Right atrium auricular region (tissue), 2 donors: ENCODE measurements at regions not wholly inside any gene's neighbourhood (a gene's known extent, or its start where the extent isn't known, plus 50 kb on each side); places are given as distances from the start of the nearest gene placed in this dataset.

ENCODE experiments used
- DNase-seq: peaks from one replicate; pipeline ENCODE4 v3.0.0-alpha.2; 2019; ENCODE audit warnings: low spot score
- H3K27ac ChIP-seq, 2 donors: fragments of 200-600 bp; sonication (generic); 1 replicate in 1 of 2; 2 replicates in 1 of 2; pipeline ENCODE4 v1.5.1; 2016 to 2019
- H3K27me3 ChIP-seq, 2 donors: fragments of 200-600 bp; sonication (generic); one replicate each; pipeline versions ENCODE4 v1.5.1 to v1.6.0; 2017 to 2019
- H3K36me3 ChIP-seq: fragments of 200-600 bp; sonication (generic); one replicate; pipeline ENCODE4 v1.5.1; 2016
- H3K4me1 ChIP-seq, 2 donors: fragments of 200-600 bp; sonication (generic); one replicate each; pipeline versions ENCODE4 v1.5.1 to v1.6.0; 2017 to 2019
- H3K4me3 ChIP-seq, 2 donors: fragments of 200-600 bp; sonication (generic); 1 replicate in 1 of 2; 2 replicates in 1 of 2; pipeline ENCODE4 v1.5.1; 2017 to 2019; ENCODE audit warnings: mild to moderate bottlenecking in 1 of 2, moderate library complexity in 1 of 2
- H3K9me3 ChIP-seq, 2 donors: fragments of 200-600 bp; sonication (generic); one replicate each; pipeline ENCODE4 v1.5.1; 2019
- TF ChIP-seq, protein P1 (sequence below), 2 donors: fragments of 200-600 bp; sonication (generic); IDR thresholded peaks; one replicate each; pipeline ENCODE4 v1.5.1; 2019; ENCODE audit warnings: antibody characterized with exemption in 2 of 2

DNA sequence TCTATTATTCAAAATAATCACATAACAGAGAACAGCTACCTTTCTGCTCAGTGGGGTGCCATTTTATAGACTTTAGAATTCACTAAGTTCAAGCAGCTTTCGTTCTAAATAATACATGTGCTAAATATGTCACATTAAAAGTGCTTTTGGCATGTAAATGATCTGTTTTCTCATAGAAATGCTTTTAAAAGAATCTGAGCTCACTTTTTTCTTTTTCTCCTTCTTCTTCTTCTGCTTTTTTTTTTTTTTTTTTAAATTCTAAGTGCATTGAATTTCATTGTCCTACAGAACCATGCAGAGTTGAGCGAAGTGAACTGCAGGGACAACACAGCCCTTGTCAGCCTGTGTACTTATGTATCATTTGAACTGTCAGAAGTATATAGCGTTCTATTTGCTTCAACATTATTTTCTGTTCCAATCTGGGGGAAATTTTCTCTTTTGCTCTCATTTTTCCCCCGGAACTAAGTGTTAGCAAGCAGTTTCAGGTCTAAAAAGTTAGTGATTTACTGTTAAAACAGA lies 193.8 kb upstream of the TMCO5A start:
- DNase-seq: no peak

DNA sequence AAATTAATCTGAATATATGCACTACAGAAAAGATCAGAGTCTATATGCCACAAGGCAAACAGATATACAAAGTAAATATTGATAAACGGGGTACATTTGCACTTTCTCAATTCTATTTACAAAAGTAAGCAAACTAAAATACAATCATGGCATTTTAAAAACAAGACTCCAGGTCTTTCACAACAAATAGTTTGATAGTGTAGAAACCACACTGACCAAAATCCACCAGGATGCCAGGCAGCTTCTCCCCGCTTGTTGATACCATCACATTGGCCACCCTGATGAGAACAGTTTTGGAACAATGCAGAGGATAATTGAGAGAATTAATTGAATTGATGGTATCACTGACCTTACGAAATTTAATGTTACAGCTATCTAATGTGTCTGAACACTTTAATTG lies 190.6 kb upstream of the TMCO5A start:
- H3K4me3 ChIP-seq: no peak overlapping the region
- no peaks in the 10 kb centered on the region for H3K9me3 ChIP-seq
- H3K27me3 ChIP-seq: no peaks in the 10 kb centered on the region
- DNase-seq: no peak
- no peaks in the 10 kb centered on the region for H3K36me3 ChIP-seq
- no peaks in the 10 kb centered on the region for H3K4me1 ChIP-seq
- H3K27ac ChIP-seq: no peak overlapping the region
- TF ChIP-seq, protein P1, sequence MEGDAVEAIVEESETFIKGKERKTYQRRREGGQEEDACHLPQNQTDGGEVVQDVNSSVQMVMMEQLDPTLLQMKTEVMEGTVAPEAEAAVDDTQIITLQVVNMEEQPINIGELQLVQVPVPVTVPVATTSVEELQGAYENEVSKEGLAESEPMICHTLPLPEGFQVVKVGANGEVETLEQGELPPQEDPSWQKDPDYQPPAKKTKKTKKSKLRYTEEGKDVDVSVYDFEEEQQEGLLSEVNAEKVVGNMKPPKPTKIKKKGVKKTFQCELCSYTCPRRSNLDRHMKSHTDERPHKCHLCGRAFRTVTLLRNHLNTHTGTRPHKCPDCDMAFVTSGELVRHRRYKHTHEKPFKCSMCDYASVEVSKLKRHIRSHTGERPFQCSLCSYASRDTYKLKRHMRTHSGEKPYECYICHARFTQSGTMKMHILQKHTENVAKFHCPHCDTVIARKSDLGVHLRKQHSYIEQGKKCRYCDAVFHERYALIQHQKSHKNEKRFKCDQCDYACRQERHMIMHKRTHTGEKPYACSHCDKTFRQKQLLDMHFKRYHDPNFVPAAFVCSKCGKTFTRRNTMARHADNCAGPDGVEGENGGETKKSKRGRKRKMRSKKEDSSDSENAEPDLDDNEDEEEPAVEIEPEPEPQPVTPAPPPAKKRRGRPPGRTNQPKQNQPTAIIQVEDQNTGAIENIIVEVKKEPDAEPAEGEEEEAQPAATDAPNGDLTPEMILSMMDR (IDR thresholded peaks at IDR 0.05): no peak

More for the DNA sequence above, 193.8 kb upstream of the TMCO5A start:
- no peaks in the 10 kb centered on the region for H3K27me3 ChIP-seq
- no peaks in the 10 kb centered on the region for H3K36me3 ChIP-seq
- H3K9me3 ChIP-seq: no peaks in the 10 kb centered on the region
- H3K4me1 ChIP-seq: no peaks in the 10 kb centered on the region
- H3K27ac ChIP-seq: no peak overlapping the region
- TF ChIP-seq, protein P1 (IDR thresholded peaks at IDR 0.05): no peak
- H3K4me3 ChIP-seq: no peak overlapping the region

DNA sequence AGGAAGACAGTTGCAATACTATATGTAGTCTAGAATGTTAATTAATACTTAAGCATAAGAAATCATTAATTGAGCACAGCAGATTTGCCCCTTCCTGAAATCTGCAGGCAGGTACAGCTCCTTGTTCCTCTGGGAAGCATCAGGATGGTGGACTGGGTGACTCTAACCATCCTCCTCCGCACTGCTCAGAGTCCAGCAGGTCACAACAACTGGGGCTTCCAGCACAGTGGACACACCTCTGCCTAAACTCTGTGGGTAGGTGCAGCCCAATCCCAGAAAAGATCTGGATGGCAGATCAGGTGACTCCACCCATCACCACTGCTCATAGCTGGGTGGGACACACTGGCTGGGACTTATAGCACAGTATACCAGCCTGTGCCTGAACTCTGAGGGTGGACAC lies 189.9 kb upstream of the TMCO5A start:
- Histone ChIP-seq H3K36me3 (no peaks in the 10 kb centered on the region), H3K27me3 (no peaks in the 10 kb centered on the region), H3K9me3 (no peaks in the 10 kb centered on the region), H3K27ac (no peak overlapping the region), H3K4me3 (no peak overlapping the region), H3K4me1 (no peaks in the 10 kb centered on the region)
- DNase-seq: no peak
- TF ChIP-seq, protein P1 (IDR thresholded peaks at IDR 0.05): no peak

DNA sequence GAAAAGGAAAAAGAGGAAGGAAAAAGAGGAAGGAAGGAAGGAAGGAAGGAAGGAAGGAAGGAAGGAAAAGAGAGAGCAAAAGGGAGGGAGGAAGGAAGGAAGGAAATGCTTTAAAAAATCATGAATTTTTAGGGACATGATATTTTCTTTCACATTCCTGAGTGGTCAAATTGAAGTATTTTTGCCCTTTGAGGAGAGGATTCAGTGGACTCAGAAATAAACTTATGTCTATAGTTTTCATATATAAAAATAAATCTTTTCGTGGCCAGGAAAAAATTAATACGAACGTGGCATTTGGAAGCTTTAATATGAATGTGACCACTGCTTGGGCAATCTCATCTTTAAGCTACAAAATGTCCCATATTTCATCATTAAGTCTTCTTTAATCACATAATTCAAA lies 183.0 kb upstream of the TMCO5A start:
- DNase-seq: no peak
- H3K4me1 ChIP-seq: no peaks in the 10 kb centered on the region
- H3K27me3 ChIP-seq: no peaks in the 10 kb centered on the region
- H3K4me3 ChIP-seq: no peak overlapping the region
- no peak overlapping the region for H3K27ac ChIP-seq
- TF ChIP-seq, protein P1 (IDR thresholded peaks at IDR 0.05): no peak
- H3K36me3 ChIP-seq: no peaks in the 10 kb centered on the region
- no peaks in the 10 kb centered on the region for H3K9me3 ChIP-seq

DNA sequence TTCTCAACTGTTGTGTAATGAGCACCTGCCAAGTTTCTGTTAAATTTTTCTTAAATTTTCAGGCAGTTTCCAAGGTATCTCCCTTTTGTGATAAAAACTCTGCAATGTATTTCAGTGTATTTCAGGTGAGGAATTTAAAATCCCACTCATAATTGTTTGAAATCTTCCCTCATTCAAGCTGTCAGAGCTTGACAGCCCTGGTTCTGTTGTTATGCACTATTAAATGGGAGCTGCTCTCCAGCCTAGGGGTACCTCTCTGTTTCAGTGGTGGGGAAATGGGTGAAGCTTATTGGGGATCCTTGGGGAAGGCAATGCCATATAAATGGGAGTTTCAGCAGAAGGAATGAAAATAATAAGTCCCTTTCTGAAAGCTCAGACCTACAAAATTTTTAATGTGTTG lies 178.0 kb upstream of the TMCO5A start:
- Histone ChIP-seq H3K36me3 (no peaks in the 10 kb centered on the region), H3K4me3 (no peak overlapping the region), H3K9me3 (no peaks in the 10 kb centered on the region), H3K27ac (no peak overlapping the region), H3K4me1 (no peaks in the 10 kb centered on the region), H3K27me3 (no peaks in the 10 kb centered on the region)
- no peak for DNase-seq
- TF ChIP-seq, protein P1 (IDR thresholded peaks at IDR 0.05): no peak

DNA sequence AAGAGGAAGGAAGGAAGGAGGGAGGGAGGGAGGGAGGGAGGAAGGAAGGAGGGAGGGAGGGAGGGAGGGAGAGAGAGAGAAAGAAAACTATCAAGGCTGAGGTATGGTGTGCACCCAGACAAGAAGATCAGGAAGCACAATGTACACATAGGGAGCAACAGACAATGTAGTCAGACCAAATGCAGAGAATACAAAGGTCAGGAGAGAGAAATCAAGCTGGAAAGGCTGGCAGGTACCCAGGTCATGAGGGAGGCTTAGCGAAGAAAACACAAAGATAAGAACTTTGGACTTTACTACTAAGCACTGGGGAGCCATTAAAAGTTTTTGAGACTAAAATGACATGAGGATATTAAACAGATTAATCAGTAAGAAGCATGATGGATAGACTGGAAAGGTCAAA lies 176.0 kb upstream of the TMCO5A start:
- H3K4me3 ChIP-seq: no peak overlapping the region
- no peaks in the 10 kb centered on the region for H3K4me1 ChIP-seq
- no peaks in the 10 kb centered on the region for H3K9me3 ChIP-seq
- no peaks in the 10 kb centered on the region for H3K27me3 ChIP-seq
- no peak for DNase-seq
- TF ChIP-seq, protein P1 (IDR thresholded peaks at IDR 0.05): no peak
- no peak overlapping the region for H3K27ac ChIP-seq
- H3K36me3 ChIP-seq: no peaks in the 10 kb centered on the region
